ENCODE measurements at regions not wholly inside any gene's neighbourhood (a gene's known extent, or its start where the extent isn't known, plus 50 kb on each side); places are given as distances from the start of the nearest gene placed in this dataset.

GRCh38 chr11:28696591-28696990, 588.4 kb downstream of the METTL15 start:
- no peak for TF ChIP-seq EZH2 (IDR thresholded peaks at IDR 0.05; ENCODE audit: insufficient read depth, low read length)
- TF ChIP-seq CTCF (IDR thresholded peaks at IDR 0.05; ENCODE audit: insufficient read depth, low read depth, low read length): no peak
